Right renal cortex interstitium (tissue), 3 donors: ENCODE measurements at regions not wholly inside any gene's neighbourhood (a gene's known extent, or its start where the extent isn't known, plus 50 kb on each side); places are given as distances from the start of the nearest gene placed in this dataset.

ENCODE experiments used
- DNase-seq, 3 donors: peaks; one replicate each; pipeline ENCODE4 v3.0.0-alpha.2; 2013; ENCODE audit warnings: low read depth in 3 of 3, low spot score in 2 of 3

- DNase-seq, result no peak
Measured at GRCh38 chr7:47221826-47222225, 360.1 kb downstream of the TNS3 start.

- no peak for DNase-seq
Measured at GRCh38 chr7:47218378-47219176, 363.3 kb downstream of the TNS3 start.

GRCh38 chr7:47217570-47218360, 364.1 kb downstream of the TNS3 start:
- no peak for DNase-seq

GRCh38 chr7:47217086-47217485, 364.8 kb downstream of the TNS3 start:
- no peak for DNase-seq

GRCh38 chr7:47216439-47216838, 365.5 kb downstream of the TNS3 start:
- DNase-seq, result no peak

GRCh38 chr7:47215640-47216039, 366.3 kb downstream of the TNS3 start:
- DNase-seq, result no peak

GRCh38 chr7:47215049-47215448, 366.9 kb downstream of the TNS3 start:
- no peak for DNase-seq

- DNase-seq, result no peak
Measured at GRCh38 chr7:47213276-47213675, 368.6 kb downstream of the TNS3 start.

- DNase-seq, result no peak
Measured at GRCh38 chr7:47211519-47211973, 370.4 kb downstream of the TNS3 start.

- DNase-seq, result no peak
Measured at GRCh38 chr7:47210281-47210854, 371.5 kb downstream of the TNS3 start.

- DNase-seq, result no peak
Measured at GRCh38 chr7:47207956-47208355, 374.0 kb downstream of the TNS3 start.

GRCh38 chr7:47204709-47205108, 377.2 kb downstream of the TNS3 start:
- DNase-seq, result no peak

GRCh38 chr7:47202146-47202783, 379.6 kb downstream of the TNS3 start:
- no peak for DNase-seq

GRCh38 chr7:47198159-47198558, 383.8 kb downstream of the TNS3 start:
- DNase-seq, result no peak

- no peak for DNase-seq
Measured at GRCh38 chr7:47197486-47197885, 384.4 kb downstream of the TNS3 start.

GRCh38 chr7:47196737-47197136, 385.2 kb downstream of the TNS3 start:
- no peak for DNase-seq

GRCh38 chr7:47196106-47196645, 385.7 kb downstream of the TNS3 start:
- no peak for DNase-seq

- DNase-seq, result no peak
Measured at GRCh38 chr7:47195641-47196040, 386.3 kb downstream of the TNS3 start.

GRCh38 chr7:47194516-47195057, 387.3 kb downstream of the TNS3 start:
- no peak for DNase-seq

- DNase-seq, result no peak
Measured at GRCh38 chr7:47192978-47193377, 388.9 kb downstream of the TNS3 start.

- no peak for DNase-seq
Measured at GRCh38 chr7:47191876-47192291, 390.0 kb downstream of the TNS3 start.
